ENCODE measurements at regions not wholly inside any gene's neighbourhood (a gene's known extent, or its start where the extent isn't known, plus 50 kb on each side); places are given as distances from the start of the nearest gene placed in this dataset.
A peak's percentile ranks its signal among the peaks of the same experiment; 100 is the strongest.

DNA sequence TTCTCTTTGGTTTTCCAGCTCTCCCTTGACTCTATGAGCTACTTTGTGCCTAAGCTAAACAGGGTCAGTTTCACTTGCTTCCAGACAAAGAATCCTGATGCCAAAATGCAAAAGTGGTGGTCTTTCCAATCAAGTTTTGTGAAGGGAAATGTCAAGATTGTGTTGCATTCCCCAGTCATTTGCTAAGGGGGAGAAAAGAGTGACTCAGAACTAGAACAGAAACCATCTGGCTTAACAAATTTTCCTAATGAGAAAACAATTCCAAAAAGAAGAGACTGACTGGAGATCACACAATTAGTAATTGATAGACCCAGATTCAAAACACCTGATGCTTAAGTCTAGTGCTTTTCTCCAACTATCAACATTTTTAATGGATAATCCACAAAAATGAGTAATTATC, 235.1 kb upstream of the DIO2 start:
- H3K27ac ChIP-seq (ENCODE audit: low read depth, low read length), result no peak overlapping the region
- no peaks in the 10 kb centered on the region for H3K36me3 ChIP-seq (ENCODE audit: insufficient read depth, low read length)
- H3K4me3 ChIP-seq (ENCODE audit: low read depth, low read length), result no peak overlapping the region
- H3K27me3 ChIP-seq (ENCODE audit: insufficient read depth, low read length), result no peaks in the 10 kb centered on the region
- no peaks in the 10 kb centered on the region for H3K79me2 ChIP-seq (ENCODE audit: control insufficient read depth, insufficient read depth, low read length, unreplicated experiment)
- H2AFZ ChIP-seq (ENCODE audit: low read length, unreplicated experiment), result no peak overlapping the region
- H3K4me1 ChIP-seq (ENCODE audit: control insufficient read depth, insufficient read depth, low read length, unreplicated experiment), result no peaks in the 10 kb centered on the region

DNA sequence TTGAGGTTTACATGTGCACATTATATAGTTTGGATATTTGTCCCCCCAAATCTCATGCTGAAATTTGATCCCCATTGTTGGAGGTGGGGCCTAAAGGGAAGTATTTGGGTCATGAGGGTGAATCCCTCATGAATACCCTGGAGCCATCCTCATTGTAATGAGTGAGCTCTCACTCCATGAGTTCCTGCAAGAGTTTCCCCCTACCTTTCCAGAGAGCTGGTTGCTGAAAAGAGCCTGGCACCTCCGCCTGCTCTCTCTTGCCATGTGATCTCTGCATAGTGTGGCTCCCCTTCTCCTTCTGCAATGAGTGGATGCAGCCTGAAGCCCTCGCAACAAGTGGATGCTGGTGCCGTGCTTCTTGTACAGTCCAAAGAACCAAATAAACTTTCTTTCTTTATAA, 234.3 kb upstream of the DIO2 start:
- Histone ChIP-seq H3K27ac (ENCODE audit: low read depth, low read length) (no peak overlapping the region), H2AFZ (ENCODE audit: low read length, unreplicated experiment) (no peak overlapping the region), H3K4me3 (ENCODE audit: low read depth, low read length) (no peak overlapping the region), H3K36me3 (ENCODE audit: insufficient read depth, low read length) (no peaks in the 10 kb centered on the region), H3K4me1 (ENCODE audit: control insufficient read depth, insufficient read depth, low read length, unreplicated experiment) (no peaks in the 10 kb centered on the region), H3K27me3 (ENCODE audit: insufficient read depth, low read length) (no peaks in the 10 kb centered on the region), H3K79me2 (ENCODE audit: control insufficient read depth, insufficient read depth, low read length, unreplicated experiment) (no peaks in the 10 kb centered on the region)

DNA sequence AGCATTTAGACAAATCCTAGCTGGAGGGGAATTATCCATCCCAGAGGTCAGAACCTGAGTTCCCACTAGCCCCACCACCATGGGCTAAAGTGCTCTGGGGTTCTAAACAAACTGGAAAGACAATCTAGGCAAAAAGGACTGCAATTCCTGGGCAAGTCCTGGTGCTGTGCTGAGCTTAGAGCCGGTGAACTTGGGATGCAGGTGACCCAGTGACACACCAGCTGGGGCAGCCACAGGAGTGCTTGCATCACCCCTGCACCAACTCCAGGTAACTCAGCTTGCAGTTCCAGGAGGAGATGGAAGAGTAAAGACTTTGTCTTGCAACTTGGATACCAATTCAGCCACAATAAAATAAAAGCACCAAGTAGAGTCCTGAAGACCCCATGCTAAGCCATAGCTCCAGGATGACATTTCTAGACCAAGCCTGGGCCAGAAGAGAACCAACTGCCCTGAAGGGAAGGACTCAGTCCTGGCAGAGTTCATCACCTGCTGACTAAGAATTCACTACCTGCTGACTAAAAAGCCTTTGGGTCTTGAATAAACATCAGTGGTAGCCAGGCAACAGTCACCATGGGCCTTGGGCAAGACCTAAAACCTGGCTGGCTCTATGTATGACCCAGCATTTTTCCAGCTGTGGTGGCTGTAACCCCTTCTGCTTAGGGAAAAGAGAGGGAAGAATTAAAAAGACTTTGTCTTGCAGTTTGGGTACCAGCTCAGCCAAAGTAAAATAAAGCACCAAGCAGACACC, 223.4 kb upstream of the DIO2 start:
- no peaks in the 10 kb centered on the region for H3K27me3 ChIP-seq (ENCODE audit: insufficient read depth, low read length)
- no peak overlapping the region for H3K4me3 ChIP-seq (ENCODE audit: low read depth, low read length)
- no peaks in the 10 kb centered on the region for H3K36me3 ChIP-seq (ENCODE audit: insufficient read depth, low read length)
- no peaks in the 10 kb centered on the region for H3K79me2 ChIP-seq (ENCODE audit: control insufficient read depth, insufficient read depth, low read length, unreplicated experiment)
- H2AFZ ChIP-seq (ENCODE audit: low read length, unreplicated experiment), result no peak overlapping the region
- no peaks in the 10 kb centered on the region for H3K4me1 ChIP-seq (ENCODE audit: control insufficient read depth, insufficient read depth, low read length, unreplicated experiment)
- no peak overlapping the region for H3K27ac ChIP-seq (ENCODE audit: low read depth, low read length)

DNA sequence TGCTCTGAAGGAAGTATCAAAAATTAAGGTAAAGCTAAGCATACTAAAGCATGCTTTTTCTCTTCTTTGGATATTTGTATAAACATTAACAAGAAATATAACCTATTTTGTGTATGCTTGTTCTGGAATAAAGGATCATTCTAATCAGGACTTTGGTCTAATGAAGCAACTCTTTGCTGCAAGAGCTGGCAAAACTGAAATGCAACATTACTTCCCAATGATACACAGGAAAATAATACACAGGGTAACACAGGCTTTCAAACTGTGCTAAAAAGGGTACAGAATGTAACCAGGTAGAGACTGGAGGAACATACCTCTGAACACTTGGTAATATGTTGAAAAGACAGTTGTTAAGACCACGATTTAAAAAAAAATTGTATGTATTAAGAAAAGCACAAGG, 222.5 kb upstream of the DIO2 start:
- Histone ChIP-seq H3K79me2 (ENCODE audit: control insufficient read depth, insufficient read depth, low read length, unreplicated experiment) (no peaks in the 10 kb centered on the region), H3K36me3 (ENCODE audit: insufficient read depth, low read length) (no peaks in the 10 kb centered on the region), H3K4me3 (ENCODE audit: low read depth, low read length) (no peak overlapping the region), H3K27me3 (ENCODE audit: insufficient read depth, low read length) (no peaks in the 10 kb centered on the region), H2AFZ (ENCODE audit: low read length, unreplicated experiment) (no peak overlapping the region), H3K27ac (ENCODE audit: low read depth, low read length) (no peak overlapping the region), H3K4me1 (ENCODE audit: control insufficient read depth, insufficient read depth, low read length, unreplicated experiment) (no peaks in the 10 kb centered on the region)

DNA sequence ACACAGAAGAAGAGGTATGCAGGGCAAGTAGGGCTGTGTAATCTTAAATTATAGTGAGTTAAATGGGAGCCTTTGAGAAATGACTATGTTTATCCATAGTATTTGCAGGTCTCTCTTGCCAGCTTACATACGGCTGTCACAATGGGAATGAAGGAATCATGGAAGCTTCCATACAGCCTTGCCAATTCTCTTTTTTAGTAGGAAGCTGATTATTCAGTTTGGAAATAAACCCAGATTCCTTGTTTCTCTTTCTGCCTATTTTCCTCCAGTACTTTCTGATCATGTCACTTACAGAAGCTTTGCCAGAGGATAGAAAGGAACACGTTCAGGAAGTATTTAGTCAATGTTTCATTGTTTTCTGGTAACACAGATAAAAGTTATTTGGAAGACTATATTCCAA, 217.4 kb upstream of the DIO2 start:
- H3K4me3 ChIP-seq (ENCODE audit: low read depth, low read length), result no peak overlapping the region
- H3K79me2 ChIP-seq (ENCODE audit: control insufficient read depth, insufficient read depth, low read length, unreplicated experiment), result no peaks in the 10 kb centered on the region
- H3K36me3 ChIP-seq (ENCODE audit: insufficient read depth, low read length), result no peaks in the 10 kb centered on the region
- H3K27me3 ChIP-seq (ENCODE audit: insufficient read depth, low read length), result no peaks in the 10 kb centered on the region
- no peak overlapping the region for H2AFZ ChIP-seq (ENCODE audit: low read length, unreplicated experiment)
- peaks cover 19% of the 10 kb centered on the region for H3K4me1 ChIP-seq (ENCODE audit: control insufficient read depth, insufficient read depth, low read length, unreplicated experiment)
- no peak overlapping the region for H3K27ac ChIP-seq (ENCODE audit: low read depth, low read length)

DNA sequence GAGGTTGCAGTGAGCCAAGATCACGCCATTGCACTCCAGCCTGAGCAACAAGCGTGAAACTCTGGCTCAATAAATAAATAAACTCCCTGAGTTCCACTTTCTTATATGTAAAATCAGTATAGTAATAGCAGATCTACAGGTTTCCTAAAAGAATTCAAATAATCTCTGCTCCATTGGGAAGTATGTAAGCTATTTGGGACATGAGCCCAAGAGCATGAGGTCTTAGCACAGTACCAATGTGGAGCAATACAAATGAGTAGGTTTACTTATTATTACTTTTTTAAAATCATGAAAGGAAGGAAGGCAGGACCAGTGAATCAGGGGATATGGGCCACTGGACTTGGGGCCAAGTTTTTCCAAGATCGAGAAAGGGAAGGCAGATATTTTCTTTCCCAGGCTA, 216.9 kb upstream of the DIO2 start:
- Histone ChIP-seq H2AFZ (ENCODE audit: low read length, unreplicated experiment) (no peak overlapping the region), H3K79me2 (ENCODE audit: control insufficient read depth, insufficient read depth, low read length, unreplicated experiment) (no peaks in the 10 kb centered on the region), H3K4me1 (ENCODE audit: control insufficient read depth, insufficient read depth, low read length, unreplicated experiment) (peaks cover 19% of the 10 kb centered on the region), H3K27ac (ENCODE audit: low read depth, low read length) (no peak overlapping the region), H3K36me3 (ENCODE audit: insufficient read depth, low read length) (no peaks in the 10 kb centered on the region), H3K4me3 (ENCODE audit: low read depth, low read length) (no peak overlapping the region), H3K27me3 (ENCODE audit: insufficient read depth, low read length) (no peaks in the 10 kb centered on the region)

DNA sequence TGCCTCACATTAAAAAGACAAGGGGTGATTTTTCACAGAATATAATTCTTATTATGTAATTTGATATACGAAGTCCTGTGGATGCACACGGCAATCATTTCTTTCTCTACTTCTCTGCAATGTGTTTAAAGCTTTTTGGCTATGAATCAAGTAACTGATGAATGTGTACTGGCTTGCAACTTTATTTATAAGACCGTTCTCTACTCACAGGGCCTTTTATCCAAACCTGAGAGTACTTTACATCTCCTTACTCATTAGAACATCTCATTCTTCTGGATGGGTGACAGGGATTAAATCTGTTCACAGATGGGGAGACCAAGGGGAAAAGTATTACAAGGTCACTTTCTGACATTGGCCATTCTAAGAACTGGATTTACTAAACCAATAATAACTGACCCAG, 215.8 kb upstream of the DIO2 start:
- Histone ChIP-seq H3K36me3 (ENCODE audit: insufficient read depth, low read length) (no peaks in the 10 kb centered on the region), H3K4me1 (ENCODE audit: control insufficient read depth, insufficient read depth, low read length, unreplicated experiment) (peaks cover 19% of the 10 kb centered on the region), H3K79me2 (ENCODE audit: control insufficient read depth, insufficient read depth, low read length, unreplicated experiment) (no peaks in the 10 kb centered on the region), H2AFZ (ENCODE audit: low read length, unreplicated experiment) (no peak overlapping the region), H3K27me3 (ENCODE audit: insufficient read depth, low read length) (no peaks in the 10 kb centered on the region), H3K27ac (ENCODE audit: low read depth, low read length) (peak overlapping the region; percentile 7; the same call in 1 of the 2 replicates), H3K4me3 (ENCODE audit: low read depth, low read length) (no peak overlapping the region)

GRCh38 chr14:80426683-80427082, 215.4 kb upstream of the DIO2 start:
- H3K79me2 ChIP-seq (ENCODE audit: control insufficient read depth, insufficient read depth, low read length, unreplicated experiment), result no peaks in the 10 kb centered on the region
- H3K27me3 ChIP-seq (ENCODE audit: insufficient read depth, low read length), result no peaks in the 10 kb centered on the region
- no peak overlapping the region for H3K4me3 ChIP-seq (ENCODE audit: low read depth, low read length)
- peak overlapping the region; percentile 77 for H3K27ac ChIP-seq (ENCODE audit: low read depth, low read length)
- H2AFZ ChIP-seq (ENCODE audit: low read length, unreplicated experiment), result no peak overlapping the region
- H3K4me1 ChIP-seq (ENCODE audit: control insufficient read depth, insufficient read depth, low read length, unreplicated experiment), result peaks cover 19% of the 10 kb centered on the region
- H3K36me3 ChIP-seq (ENCODE audit: insufficient read depth, low read length), result no peaks in the 10 kb centered on the region

GRCh38 chr14:80425686-80426085, 214.4 kb upstream of the DIO2 start:
- Histone ChIP-seq H3K36me3 (ENCODE audit: insufficient read depth, low read length) (no peaks in the 10 kb centered on the region), H3K79me2 (ENCODE audit: control insufficient read depth, insufficient read depth, low read length, unreplicated experiment) (no peaks in the 10 kb centered on the region), H3K27ac (ENCODE audit: low read depth, low read length) (peak overlapping the region; percentile 77), H2AFZ (ENCODE audit: low read length, unreplicated experiment) (no peak overlapping the region), H3K4me3 (ENCODE audit: low read depth, low read length) (peak overlapping the region; percentile 55; the same call in 1 of the 2 replicates), H3K4me1 (ENCODE audit: control insufficient read depth, insufficient read depth, low read length, unreplicated experiment) (peaks cover 19% of the 10 kb centered on the region), H3K27me3 (ENCODE audit: insufficient read depth, low read length) (no peaks in the 10 kb centered on the region)

DNA sequence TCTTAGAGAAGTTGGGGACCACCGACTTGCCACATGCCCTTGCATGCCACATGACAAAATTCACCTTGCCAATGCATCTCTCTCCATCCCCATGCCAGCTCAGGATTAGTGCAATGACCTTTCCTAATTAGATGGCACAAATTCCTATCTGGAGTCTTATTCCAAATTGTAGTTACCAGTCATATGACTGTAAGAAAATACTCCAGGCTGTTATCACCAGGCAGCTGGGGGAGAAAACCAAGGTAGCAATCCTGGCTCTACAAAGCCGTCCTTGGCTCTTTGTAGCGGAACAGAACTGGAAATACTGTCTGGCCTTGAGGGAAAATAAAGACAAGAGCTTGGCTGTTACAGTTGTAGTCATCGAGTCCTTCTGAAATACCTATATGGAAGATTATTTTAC, 208.5 kb upstream of the DIO2 start:
- Histone ChIP-seq H3K36me3 (ENCODE audit: insufficient read depth, low read length) (no peaks in the 10 kb centered on the region), H2AFZ (ENCODE audit: low read length, unreplicated experiment) (no peak overlapping the region), H3K79me2 (ENCODE audit: control insufficient read depth, insufficient read depth, low read length, unreplicated experiment) (no peaks in the 10 kb centered on the region), H3K27me3 (ENCODE audit: insufficient read depth, low read length) (no peaks in the 10 kb centered on the region), H3K4me3 (ENCODE audit: low read depth, low read length) (no peak overlapping the region), H3K27ac (ENCODE audit: low read depth, low read length) (no peak overlapping the region), H3K4me1 (ENCODE audit: control insufficient read depth, insufficient read depth, low read length, unreplicated experiment) (no peaks in the 10 kb centered on the region)

DNA sequence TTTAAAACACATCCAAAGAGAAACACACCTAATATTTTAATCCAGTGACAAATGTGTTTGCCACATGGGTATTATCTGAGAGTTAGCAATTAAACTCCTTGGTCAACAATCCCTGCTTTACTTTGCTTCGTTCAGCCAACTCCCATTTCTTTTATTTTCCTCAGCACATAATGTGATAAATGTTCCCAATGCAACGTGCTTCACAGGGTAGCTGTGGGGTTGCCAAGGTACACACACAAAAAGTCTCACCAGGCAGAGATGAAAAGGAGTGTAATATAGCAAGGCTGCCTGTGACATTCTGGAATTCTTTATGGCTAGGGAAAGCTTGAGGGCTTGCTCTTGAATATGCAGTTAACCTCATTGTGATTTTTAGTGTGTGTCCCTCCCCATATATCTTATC, 208.0 kb upstream of the DIO2 start:
- Histone ChIP-seq H3K27ac (ENCODE audit: low read depth, low read length) (no peak overlapping the region), H3K4me3 (ENCODE audit: low read depth, low read length) (no peak overlapping the region), H3K79me2 (ENCODE audit: control insufficient read depth, insufficient read depth, low read length, unreplicated experiment) (no peaks in the 10 kb centered on the region), H3K27me3 (ENCODE audit: insufficient read depth, low read length) (no peaks in the 10 kb centered on the region), H2AFZ (ENCODE audit: low read length, unreplicated experiment) (no peak overlapping the region), H3K36me3 (ENCODE audit: insufficient read depth, low read length) (no peaks in the 10 kb centered on the region), H3K4me1 (ENCODE audit: control insufficient read depth, insufficient read depth, low read length, unreplicated experiment) (no peaks in the 10 kb centered on the region)
